ENCODE measurements at regions not wholly inside any gene's neighbourhood (a gene's known extent, or its start where the extent isn't known, plus 50 kb on each side); places are given as distances from the start of the nearest gene placed in this dataset.
"Not testable (repeated sequence)": the region's sequence is repeated elsewhere in the genome, so short reads cannot be mapped to it uniquely, and the experiment has no call there.

GRCh38 chr13:59384154-59384553 lies 779.6 kb downstream of the DIAPH3 start:
- DNase-seq: no peak

- peak; percentile 5 for DNase-seq
Measured at GRCh38 chr13:59391696-59392095, 772.0 kb downstream of the DIAPH3 start.

GRCh38 chr13:59392328-59392727 lies 771.4 kb downstream of the DIAPH3 start:
- DNase-seq: no peak

GRCh38 chr13:59394496-59394895 lies 769.2 kb downstream of the DIAPH3 start:
- no peak for DNase-seq

GRCh38 chr13:59398127-59398526 lies 765.6 kb downstream of the DIAPH3 start:
- DNase-seq: no peak

GRCh38 chr13:59398661-59399060 lies 765.1 kb downstream of the DIAPH3 start:
- no peak for DNase-seq

GRCh38 chr13:59399513-59399912 lies 764.2 kb downstream of the DIAPH3 start:
- no peak for DNase-seq

- DNase-seq: no peak
Measured at GRCh38 chr13:59404331-59404730, 759.4 kb downstream of the DIAPH3 start.

GRCh38 chr13:59407251-59407650 lies 756.5 kb downstream of the DIAPH3 start:
- DNase-seq: not testable (repeated sequence)

- DNase-seq: no peak
Measured at GRCh38 chr13:59408738-59409137, 755.0 kb downstream of the DIAPH3 start.

GRCh38 chr13:59409211-59409610 lies 754.5 kb downstream of the DIAPH3 start:
- no peak for DNase-seq

GRCh38 chr13:59409634-59410200 lies 754.0 kb downstream of the DIAPH3 start:
- no peak for DNase-seq

GRCh38 chr13:59413126-59413525 lies 750.6 kb downstream of the DIAPH3 start:
- DNase-seq: no peak

GRCh38 chr13:59414006-59414405 lies 749.7 kb downstream of the DIAPH3 start:
- no peak for DNase-seq

GRCh38 chr13:59415498-59415897 lies 748.2 kb downstream of the DIAPH3 start:
- DNase-seq: no peak

- no peak for DNase-seq
Measured at GRCh38 chr13:59416561-59416960, 747.2 kb downstream of the DIAPH3 start.

GRCh38 chr13:59422646-59423045 lies 741.1 kb downstream of the DIAPH3 start:
- no peak for DNase-seq

- DNase-seq: no peak
Measured at GRCh38 chr13:59423708-59424340, 739.9 kb downstream of the DIAPH3 start.

GRCh38 chr13:59424661-59425060 lies 739.1 kb downstream of the DIAPH3 start:
- no peak for DNase-seq

- no peak for DNase-seq
Measured at GRCh38 chr13:59425211-59425741, 738.5 kb downstream of the DIAPH3 start.

- no peak for DNase-seq
Measured at GRCh38 chr13:59435024-59435423, 728.7 kb downstream of the DIAPH3 start.

GRCh38 chr13:59437544-59438301 lies 726.0 kb downstream of the DIAPH3 start:
- no peak for DNase-seq

- DNase-seq: no peak
Measured at GRCh38 chr13:59439776-59440428, 723.8 kb downstream of the DIAPH3 start.
